ENCODE measurements at regions not wholly inside any gene's neighbourhood (a gene's known extent, or its start where the extent isn't known, plus 50 kb on each side); places are given as distances from the start of the nearest gene placed in this dataset.

- H3K4me3 ChIP-seq, result no peak overlapping the region
- no peak for DNase-seq
- no peaks in the 10 kb centered on the region for H3K36me3 ChIP-seq
- 67 to 70% methylated on average over 3 of the region's 3 CpGs for WGBS, 2 donors
- H3K9me3 ChIP-seq, result peaks cover 0 to 23% (median 18%) of the 10 kb centered on the region in 11 donors
- intact Hi-C loops (cut with DNase I), result loop anchor here in 1 of 10 donors (10.0 kb wide), 1 partner anchor 170 kb away; no protein-coding TSS in a partner anchor
- H3K27me3 ChIP-seq, result peaks cover 0 to 30% (median 20%) of the 10 kb centered on the region in 7 donors
- peaks cover 0 to 15% (median 7%) of the 10 kb centered on the region in 9 donors for H3K4me1 ChIP-seq
- H3K27ac ChIP-seq, result no peak overlapping the region
- peak in 3 of 8 donors; percentile 49 to 83 (median 70) for ATAC-seq
- TF ChIP-seq, protein P1, sequence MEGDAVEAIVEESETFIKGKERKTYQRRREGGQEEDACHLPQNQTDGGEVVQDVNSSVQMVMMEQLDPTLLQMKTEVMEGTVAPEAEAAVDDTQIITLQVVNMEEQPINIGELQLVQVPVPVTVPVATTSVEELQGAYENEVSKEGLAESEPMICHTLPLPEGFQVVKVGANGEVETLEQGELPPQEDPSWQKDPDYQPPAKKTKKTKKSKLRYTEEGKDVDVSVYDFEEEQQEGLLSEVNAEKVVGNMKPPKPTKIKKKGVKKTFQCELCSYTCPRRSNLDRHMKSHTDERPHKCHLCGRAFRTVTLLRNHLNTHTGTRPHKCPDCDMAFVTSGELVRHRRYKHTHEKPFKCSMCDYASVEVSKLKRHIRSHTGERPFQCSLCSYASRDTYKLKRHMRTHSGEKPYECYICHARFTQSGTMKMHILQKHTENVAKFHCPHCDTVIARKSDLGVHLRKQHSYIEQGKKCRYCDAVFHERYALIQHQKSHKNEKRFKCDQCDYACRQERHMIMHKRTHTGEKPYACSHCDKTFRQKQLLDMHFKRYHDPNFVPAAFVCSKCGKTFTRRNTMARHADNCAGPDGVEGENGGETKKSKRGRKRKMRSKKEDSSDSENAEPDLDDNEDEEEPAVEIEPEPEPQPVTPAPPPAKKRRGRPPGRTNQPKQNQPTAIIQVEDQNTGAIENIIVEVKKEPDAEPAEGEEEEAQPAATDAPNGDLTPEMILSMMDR (IDR thresholded peaks at IDR 0.05), result no peak
Observed at GRCh38 chr9:87334366-87334765, 163.3 kb upstream of the DAPK1 start.

GRCh38 chr9:87336407-87336806, 161.3 kb upstream of the DAPK1 start:
- 63 to 75% methylated on average over 1 of the region's 1 CpG for WGBS, 2 donors
- intact Hi-C loops (cut with DNase I), result loop anchor here in 7 of 10 donors (2.0 to 10.0 kb wide), 5 partner anchors 168 to 476 kb away; no protein-coding TSS in a partner anchor
- ATAC-seq, result peak in 1 of 8 donors; percentile 39

DNA sequence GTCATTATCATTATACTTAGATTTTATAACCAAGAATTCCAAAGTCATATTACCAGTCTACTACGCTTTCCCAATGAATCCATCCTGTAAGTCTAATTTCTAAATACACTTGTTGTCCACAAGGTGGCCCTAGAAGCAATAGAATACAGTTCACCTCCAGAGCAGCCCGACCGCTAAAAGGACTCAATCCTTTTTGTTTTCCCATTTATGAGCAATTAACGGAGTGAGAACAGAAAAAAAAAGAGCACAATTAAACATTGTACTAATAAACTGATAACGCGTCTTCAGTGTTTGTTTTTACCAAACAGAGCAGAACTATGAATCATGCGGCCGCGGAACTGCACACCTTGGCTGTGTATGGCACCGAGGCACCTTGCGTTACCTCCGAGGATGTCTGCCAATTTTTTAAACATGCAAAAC, 160.7 kb upstream of the DAPK1 start:
- Histone ChIP-seq H3K9me3 (peaks cover 0 to 6% (median 1%) of the 10 kb centered on the region in 11 donors), H3K36me3 (no peaks in the 10 kb centered on the region), H3K27ac (no peak overlapping the region), H3K4me1 (peaks cover 0 to 15% (median 7%) of the 10 kb centered on the region in 9 donors), H3K4me3 (peak overlapping the region in 9 of 10 donors; percentile 6 to 42 (median 33)), H3K27me3 (peaks cover 0 to 30% (median 20%) of the 10 kb centered on the region in 7 donors)
- peak in 7 of 8 donors; percentile 55 to 85 (median 79) for ATAC-seq
- 9% methylated on average over 12 of the region's 12 CpGs for WGBS, 2 donors
- peak in 1 of 2 donors; percentile 40 for DNase-seq
- intact Hi-C loops (cut with DNase I), result loop anchor here in 9 of 10 donors (1.0 to 10.0 kb wide), 6 partner anchors 168 to 475 kb away; no protein-coding TSS in a partner anchor
- TF ChIP-seq, protein P1 (IDR thresholded peaks at IDR 0.05), result peak; percentile 41 to 73 (median 67)

More at GRCh38 chr9:87336407-87336806, 161.3 kb upstream of the DAPK1 start:
- H3K36me3 ChIP-seq, result no peaks in the 10 kb centered on the region
- peaks cover 0 to 30% (median 20%) of the 10 kb centered on the region in 7 donors for H3K27me3 ChIP-seq
- H3K9me3 ChIP-seq, result peaks cover 0 to 12% (median 6%) of the 10 kb centered on the region in 11 donors
- no peak overlapping the region for H3K4me3 ChIP-seq
- TF ChIP-seq, protein P1 (IDR thresholded peaks at IDR 0.05), result no peak
- H3K4me1 ChIP-seq, result peaks cover 0 to 15% (median 7%) of the 10 kb centered on the region in 9 donors
- DNase-seq, result no peak
- H3K27ac ChIP-seq, result no peak overlapping the region

DNA sequence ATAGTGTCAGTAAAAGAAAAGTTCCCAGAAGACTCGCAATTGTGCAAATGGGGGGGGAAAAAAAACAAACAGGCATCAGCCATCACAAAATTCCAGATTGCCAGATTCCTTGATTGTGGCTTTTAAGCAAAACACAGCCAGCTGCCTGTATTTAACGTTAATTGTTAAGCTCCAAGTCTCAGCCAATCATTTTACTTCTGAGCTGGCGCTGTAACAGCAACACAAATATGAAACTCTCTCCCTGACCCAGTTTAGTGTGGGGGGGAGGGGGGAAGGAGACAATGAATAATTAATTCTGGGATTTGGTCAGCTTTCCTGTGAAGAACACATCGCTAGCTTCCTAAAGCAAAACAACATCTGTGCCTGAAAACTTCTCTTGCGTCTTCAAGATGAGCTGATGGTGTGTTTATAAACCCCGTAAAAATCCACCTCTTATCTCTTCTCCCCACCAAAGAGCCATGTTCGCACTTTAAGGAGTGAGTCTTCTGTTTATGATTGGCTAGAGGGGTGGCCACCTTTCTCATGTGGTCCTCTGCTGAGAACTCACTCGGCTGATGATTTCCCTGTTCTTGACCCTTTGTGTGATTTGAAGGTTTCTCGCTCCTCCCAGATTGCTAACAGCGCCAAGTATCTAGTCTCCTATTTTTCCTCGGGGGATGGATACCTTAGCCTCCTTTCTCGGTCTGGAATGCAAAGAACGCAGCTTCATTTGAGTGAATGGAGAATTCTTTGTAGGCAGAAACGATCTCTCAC, 160.2 kb upstream of the DAPK1 start:
- intact Hi-C loops (cut with DNase I), result loop anchor here in 9 of 10 donors (1.0 to 10.0 kb wide), 6 partner anchors 167 to 475 kb away; no protein-coding TSS in a partner anchor
- no peaks in the 10 kb centered on the region for H3K36me3 ChIP-seq
- DNase-seq (no peak), ATAC-seq (peak in 3 of 8 donors; percentile 17 to 31 (median 23))
- no peak overlapping the region for H3K27ac ChIP-seq
- 3 to 6% methylated on average over 14 of the region's 14 CpGs for WGBS, 2 donors
- peaks cover 0 to under 1% (median 0%) of the 10 kb centered on the region in 11 donors for H3K9me3 ChIP-seq
- TF ChIP-seq, protein P1 (IDR thresholded peaks at IDR 0.05), result no peak
- H3K27me3 ChIP-seq, result peaks cover 0 to 30% (median 20%) of the 10 kb centered on the region in 7 donors
- peak overlapping the region in 9 of 10 donors; percentile 6 to 42 (median 33) for H3K4me3 ChIP-seq
- peaks cover 0 to 15% (median 7%) of the 10 kb centered on the region in 9 donors for H3K4me1 ChIP-seq
